ENCODE measurements at regions not wholly inside any gene's neighbourhood (a gene's known extent, or its start where the extent isn't known, plus 50 kb on each side); places are given as distances from the start of the nearest gene placed in this dataset.

- H3K23me2 ChIP-seq (ENCODE audit: insufficient read length, low read depth, low read length, poor library complexity, severe bottlenecking), result no peaks in the 10 kb centered on the region
- H3K18ac ChIP-seq (ENCODE audit: insufficient read length, low read depth, low read length), result no peak overlapping the region
- Mint-ChIP-seq H3K27ac (no peak overlapping the region), H3K9me3 (peaks cover 9 to 11% of the 10 kb centered on the region in 2 experiments; a peak in 4 of 5 replicates), H3K27me3 (ENCODE audit: low read depth) (no peaks in the 10 kb centered on the region), H3K36me3 (ENCODE audit: insufficient read depth in 1 of 3, low read depth in 3 of 3) (peaks cover 3 to 11% (median 5%) of the 10 kb centered on the region in 3 experiments), H3K4me1 (no peaks in the 10 kb centered on the region), H3K4me3 (no peak overlapping the region)
- H3K4me2 ChIP-seq (ENCODE audit: insufficient read depth, insufficient read length, low read length), result no peak overlapping the region
- H3K9me3 ChIP-seq (ENCODE audit: control insufficient read depth, low read depth, low read length), result no peaks in the 10 kb centered on the region
- H3K27ac ChIP-seq (ENCODE audit: insufficient read length, low read depth, low read length), result no peak overlapping the region
- no peak overlapping the region for H3K4ac ChIP-seq (ENCODE audit: low read depth, low read length)
- H3K4me1 ChIP-seq (ENCODE audit: insufficient read depth, low read length), result no peaks in the 10 kb centered on the region
- H3K56ac ChIP-seq (ENCODE audit: insufficient read length, low read depth, low read length), result no peak overlapping the region
- no peaks in the 10 kb centered on the region for H3K27me3 ChIP-seq (ENCODE audit: insufficient read depth, low read length)
- no peak overlapping the region for H3K23ac ChIP-seq (ENCODE audit: insufficient read length, low read depth, low read length)
- no peaks in the 10 kb centered on the region for H3K79me1 ChIP-seq (ENCODE audit: insufficient read depth, low read depth, low read length, poor library complexity, severe bottlenecking)
- no peak overlapping the region for H3K9ac ChIP-seq (ENCODE audit: extremely low read depth, insufficient read length, low read length)
- no peak overlapping the region for H2BK12ac ChIP-seq (ENCODE audit: insufficient read length, low read depth, low read length)
- no peaks in the 10 kb centered on the region for H4K20me1 ChIP-seq (ENCODE audit: control insufficient read depth, insufficient read depth, insufficient read length)
- no peak overlapping the region for H4K8ac ChIP-seq (replicated peaks; ENCODE audit: insufficient read length, low read depth, low read length)
- no peak overlapping the region for H2BK5ac ChIP-seq (ENCODE audit: insufficient read length, low read length)
- H3K14ac ChIP-seq (ENCODE audit: insufficient read depth, low read length), result no peak overlapping the region
- WGBS (ENCODE audit: extremely low coverage, insufficient read length, low lambda C conversion rate), result no CpG with 5 or more reads among the region's 1 CpG
- H2BK15ac ChIP-seq (ENCODE audit: low read depth, low read length), result no peak overlapping the region
- no peak overlapping the region for H2BK20ac ChIP-seq (ENCODE audit: low read depth, low read length, poor library complexity, severe bottlenecking)
- H2AFZ ChIP-seq (ENCODE audit: low read length), result no peak overlapping the region
- no peak overlapping the region for H2BK120ac ChIP-seq (ENCODE audit: low read depth, low read length, poor library complexity, severe bottlenecking)
- no peaks in the 10 kb centered on the region for H3K79me2 ChIP-seq (ENCODE audit: insufficient read depth, low read length)
- H3T11ph ChIP-seq (ENCODE audit: low read length), result no peak overlapping the region
- no peak overlapping the region for H4K91ac ChIP-seq (ENCODE audit: insufficient read length, low read depth, low read length)
- no peak overlapping the region for H4K5ac ChIP-seq (ENCODE audit: insufficient read length, low read depth, low read length)
- no peak overlapping the region for H2AK5ac ChIP-seq (ENCODE audit: insufficient read length, low read length)
- no peak for DNase-seq
- TF ChIP-seq CTCF (conservative IDR thresholded peaks at IDR 0.05), result no peak
These were observed 589.0 kb upstream of the ACVR2A start for GRCh38 chr2:147255812-147256211.
